RWPE2 (cell line): ENCODE measurements at regions not wholly inside any gene's neighbourhood (a gene's known extent, or its start where the extent isn't known, plus 50 kb on each side); places are given as distances from the start of the nearest gene placed in this dataset.
"Not testable (repeated sequence)": the region's sequence is repeated elsewhere in the genome, so short reads cannot be mapped to it uniquely, and the experiment has no call there.

Source experiments
- ATAC-seq: fragments of 200-7000 bp; cut with Tn5 transposase; 3 replicates; pipeline ENCODE4 v1.9.1; 2021; ENCODE audit warnings: low read depth
- DNase-seq: peaks from one replicate; pipeline ENCODE4 v3.0.0-alpha.2; 2020; ENCODE audit warnings: low spot score
- H3K27ac ChIP-seq: fragments of 450-650 bp; 2 replicates; pipeline ENCODE4 v1.5.1; 2017; ENCODE audit warnings: mild to moderate bottlenecking; ENCODE audit not compliant: poor library complexity, severe bottlenecking
- H3K27me3 ChIP-seq: fragments of 250-450 bp; sonication (Bioruptor Pico); 2 replicates; pipeline ENCODE4 v1.5.1; 2021; ENCODE audit warnings: mild to moderate bottlenecking, moderate library complexity; ENCODE audit not compliant: insufficient read depth, poor library complexity, severe bottlenecking
- H3K36me3 ChIP-seq: fragments of 250-450 bp; sonication (Bioruptor Pico); 2 replicates; pipeline ENCODE4 v1.5.1; 2020; ENCODE audit warnings: low read depth, mild to moderate bottlenecking, moderate library complexity
- H3K4me1 ChIP-seq: fragments of 250-450 bp; sonication (Bioruptor Pico); 2 replicates; pipeline ENCODE4 v1.5.1; 2021; ENCODE audit warnings: mild to moderate bottlenecking, moderate library complexity; ENCODE audit not compliant: insufficient read depth, poor library complexity, severe bottlenecking
- H3K4me3 ChIP-seq: fragments of 250-450 bp; sonication (Bioruptor Pico); 2 replicates; pipeline ENCODE4 v1.5.1; 2021; ENCODE audit warnings: mild to moderate bottlenecking, moderate library complexity; ENCODE audit not compliant: severe bottlenecking
- H3K9me3 ChIP-seq: fragments of 250-450 bp; sonication (Bioruptor Pico); 2 replicates; pipeline ENCODE4 v1.5.1; 2021; ENCODE audit warnings: mild to moderate bottlenecking, moderate library complexity; ENCODE audit not compliant: severe bottlenecking
- CTCF ChIP-seq: fragments of 450-650 bp; IDR thresholded peaks from one replicate; pipeline ENCODE4 v1.5.1; 2017; ENCODE audit warnings: mild to moderate bottlenecking, moderate library complexity; ENCODE audit not compliant: poor library complexity, severe bottlenecking

GRCh38 chr7:17580141-17580540, 281.7 kb downstream of the AHR start:
- no peak for TF ChIP-seq CTCF
- H3K4me3 ChIP-seq, result no peak overlapping the region
- peak; percentile 82 for ATAC-seq
- H3K27me3 ChIP-seq, result no peaks in the 10 kb centered on the region
- peaks cover 8% of the 10 kb centered on the region for H3K4me1 ChIP-seq
- DNase-seq, result no peak
- no peak overlapping the region for H3K27ac ChIP-seq
- no peaks in the 10 kb centered on the region for H3K9me3 ChIP-seq
- no peaks in the 10 kb centered on the region for H3K36me3 ChIP-seq

GRCh38 chr7:17580856-17581255, 282.4 kb downstream of the AHR start:
- Histone ChIP-seq H3K4me3 (no peak overlapping the region), H3K36me3 (no peaks in the 10 kb centered on the region), H3K4me1 (peaks cover 8% of the 10 kb centered on the region), H3K27ac (no peak overlapping the region), H3K27me3 (no peaks in the 10 kb centered on the region), H3K9me3 (no peaks in the 10 kb centered on the region)
- no peak for TF ChIP-seq CTCF
- no peak for ATAC-seq
- no peak for DNase-seq

- Histone ChIP-seq H3K4me3 (no peak overlapping the region), H3K36me3 (no peaks in the 10 kb centered on the region), H3K27ac (no peak overlapping the region), H3K27me3 (no peaks in the 10 kb centered on the region), H3K9me3 (no peaks in the 10 kb centered on the region), H3K4me1 (peaks cover 8% of the 10 kb centered on the region)
- no peak for TF ChIP-seq CTCF
- DNase-seq, result no peak
- no peak for ATAC-seq
Observed at GRCh38 chr7:17581301-17581700, 282.8 kb downstream of the AHR start.

GRCh38 chr7:17582696-17583095, 284.2 kb downstream of the AHR start:
- not testable (repeated sequence) for H3K36me3 ChIP-seq, H3K4me3 ChIP-seq, H3K9me3 ChIP-seq, ATAC-seq, H3K4me1 ChIP-seq, H3K27ac ChIP-seq, DNase-seq, H3K27me3 ChIP-seq

GRCh38 chr7:17583786-17584185, 285.3 kb downstream of the AHR start:
- H3K36me3 ChIP-seq, result no peaks in the 10 kb centered on the region
- DNase-seq, result no peak
- no peak overlapping the region for H3K27ac ChIP-seq
- H3K4me3 ChIP-seq, result no peak overlapping the region
- no peak for TF ChIP-seq CTCF
- no peaks in the 10 kb centered on the region for H3K9me3 ChIP-seq
- no peak for ATAC-seq
- no peaks in the 10 kb centered on the region for H3K27me3 ChIP-seq
- peaks cover 8% of the 10 kb centered on the region for H3K4me1 ChIP-seq

GRCh38 chr7:17584822-17585221, 286.4 kb downstream of the AHR start:
- ATAC-seq (no peak), DNase-seq (no peak)
- no peak for TF ChIP-seq CTCF
- H3K4me1 ChIP-seq, result peaks cover 8% of the 10 kb centered on the region
- H3K36me3 ChIP-seq, result no peaks in the 10 kb centered on the region
- no peak overlapping the region for H3K4me3 ChIP-seq
- no peak overlapping the region for H3K27ac ChIP-seq
- H3K27me3 ChIP-seq, result no peaks in the 10 kb centered on the region
- H3K9me3 ChIP-seq, result no peaks in the 10 kb centered on the region
